Stomach (tissue), 8 donors: ENCODE measurements at regions not wholly inside any gene's neighbourhood (a gene's known extent, or its start where the extent isn't known, plus 50 kb on each side); places are given as distances from the start of the nearest gene placed in this dataset.
"Not testable (repeated sequence)": the region's sequence is repeated elsewhere in the genome, so short reads cannot be mapped to it uniquely, and the experiment has no call there.

ENCODE experiments used
- DNase-seq, 2 donors: peaks; one replicate each; pipeline versions ENCODE4 v3.0.0 to v3.0.0-alpha.2; 2013 to 2019
- H3K27ac ChIP-seq, 5 donors: fragments of 200-600 bp in 4 of 5; sonication (generic) in 4 of 5; one replicate each; pipeline ENCODE4 v1.5.1; 2013 to 2019; ENCODE audit warnings: mild to moderate bottlenecking in 1 of 5, moderate library complexity in 1 of 5
- H3K27me3 ChIP-seq, 3 donors: fragments of 200-600 bp; sonication (generic); one replicate each; pipeline ENCODE4 v1.5.1; 2017 to 2019; ENCODE audit warnings: mixed run types in 1 of 3
- H3K36me3 ChIP-seq, 4 donors: fragments of 200-600 bp; sonication (generic); 1 replicate in 3 of 4; 2 replicates in 1 of 4; pipeline ENCODE4 v1.5.1; 2016 to 2019
- H3K4me1 ChIP-seq, 4 donors: fragments of 200-600 bp; sonication (generic); one replicate each; pipeline ENCODE4 v1.5.1; 2016 to 2019
- H3K4me3 ChIP-seq, 4 donors: fragments of 200-600 bp; sonication (generic) in 3 of 4; one replicate each; pipeline ENCODE4 v1.5.1; 2016 to 2019; ENCODE audit warnings: mild to moderate bottlenecking in 1 of 4
- H3K9me3 ChIP-seq, 4 donors: fragments of 200-600 bp; sonication (generic); one replicate each; pipeline ENCODE4 v1.5.1; 2016 to 2019
- EP300 ChIP-seq: sonication (generic); formaldehyde crosslinking; IDR thresholded peaks from one replicate; pipeline ENCODE4 v1.6.1; 2017; ENCODE audit warnings: antibody characterized with exemption
- POLR2A ChIP-seq, 4 donors: fragments of 450-650 bp; IDR thresholded peaks; one replicate each; pipeline ENCODE4 v1.6.1; 2016; ENCODE audit warnings: antibody characterized with exemption in 4 of 4, control low read depth in 2 of 4, mild to moderate bottlenecking in 1 of 4, moderate library complexity in 1 of 4
- POLR2AphosphoS5 ChIP-seq, 3 donors: sonication (generic); formaldehyde crosslinking; IDR thresholded peaks; one replicate each; pipeline ENCODE4 v1.6.1; 2016; ENCODE audit warnings: antibody characterized with exemption in 3 of 3
- WGBS, 5 donors: extraction: QIAGEN DNeasy Blood & Tissue Kit in 3 of 5; methylation state at CpG; one replicate each; pipeline versions ENCODE4 v1.1.5 to v1.1.7; 2013 to 2018; 5-methylcytosine and 5-hydroxymethylcytosine counted together
- intact Hi-C: fragments of 100-400 bp; cut with DNase I; formaldehyde crosslinking; loops from one replicate; pipeline ENCODE4 v1.15.1; 2023; ENCODE audit warnings: low total_unique reads
- TF ChIP-seq, protein P1 (sequence below), 7 experiments: fragments of 450-650 bp in 4 of 7; fragments of 200-600 bp in 3 of 7; sonication (generic) in 3 of 7; IDR thresholded peaks; one replicate each; pipeline ENCODE4 v1.5.1; 2016 to 2019; ENCODE audit warnings: antibody characterized with exemption in 7 of 7, control low read depth in 2 of 7, mild to moderate bottlenecking in 1 of 7
- donor health status: healthy with polysubstance abuse.
- donor health status: Bipolar disorder and iron deficiency.
- donor health status: healthy.

DNA sequence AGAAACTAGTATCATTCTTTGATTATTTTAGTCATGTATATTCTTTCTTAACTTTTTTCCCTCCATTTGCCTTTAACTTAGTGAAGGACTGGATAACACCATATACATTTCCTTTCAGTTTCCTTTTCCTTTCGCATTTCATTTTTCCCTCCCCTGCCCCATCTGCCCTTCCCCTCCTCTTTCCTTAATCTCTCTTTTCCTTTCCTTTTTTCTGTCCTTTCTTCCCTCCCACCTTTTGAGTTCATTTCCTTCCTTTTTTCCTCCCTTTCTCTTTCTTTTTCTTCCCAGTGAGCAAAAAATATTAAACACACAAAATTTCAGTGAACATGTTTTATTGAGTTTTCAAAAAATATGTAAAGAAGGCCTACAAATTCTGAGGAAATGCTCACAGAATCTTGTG lies 373.3 kb downstream of the SRGAP2C start:
- H3K36me3 ChIP-seq, H3K9me3 ChIP-seq, H3K27ac ChIP-seq, intact Hi-C loops, DNase-seq, H3K27me3 ChIP-seq, H3K4me1 ChIP-seq, H3K4me3 ChIP-seq: not testable (repeated sequence)
- 67 to 92% (median 88%) methylated on average over 1 of the region's 1 CpG for WGBS, 5 donors

DNA sequence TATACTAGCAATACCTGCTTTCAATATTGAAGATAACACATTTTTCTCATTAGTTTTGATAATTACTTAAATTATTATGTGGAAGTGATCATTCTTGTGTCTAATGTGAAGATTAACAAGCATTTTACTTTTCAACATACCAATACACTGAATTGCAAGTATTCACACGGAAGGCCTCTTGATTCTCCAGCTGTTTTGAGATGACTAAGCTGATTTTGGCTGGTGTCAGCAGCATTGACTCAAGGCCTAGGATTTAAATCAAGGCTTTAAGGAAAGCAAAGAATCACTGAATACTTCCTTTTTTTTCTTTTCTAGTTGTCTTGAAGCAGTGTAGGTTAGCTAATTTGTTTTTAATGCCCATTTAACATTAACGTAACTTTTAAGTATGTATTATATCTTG lies 373.7 kb downstream of the SRGAP2C start:
- TF ChIP-seq POLR2A (IDR thresholded peaks at IDR 0.05) (no peak), EP300 (no peak), POLR2AphosphoS5 (IDR thresholded peaks at IDR 0.05) (no peak)
- TF ChIP-seq, protein P1, sequence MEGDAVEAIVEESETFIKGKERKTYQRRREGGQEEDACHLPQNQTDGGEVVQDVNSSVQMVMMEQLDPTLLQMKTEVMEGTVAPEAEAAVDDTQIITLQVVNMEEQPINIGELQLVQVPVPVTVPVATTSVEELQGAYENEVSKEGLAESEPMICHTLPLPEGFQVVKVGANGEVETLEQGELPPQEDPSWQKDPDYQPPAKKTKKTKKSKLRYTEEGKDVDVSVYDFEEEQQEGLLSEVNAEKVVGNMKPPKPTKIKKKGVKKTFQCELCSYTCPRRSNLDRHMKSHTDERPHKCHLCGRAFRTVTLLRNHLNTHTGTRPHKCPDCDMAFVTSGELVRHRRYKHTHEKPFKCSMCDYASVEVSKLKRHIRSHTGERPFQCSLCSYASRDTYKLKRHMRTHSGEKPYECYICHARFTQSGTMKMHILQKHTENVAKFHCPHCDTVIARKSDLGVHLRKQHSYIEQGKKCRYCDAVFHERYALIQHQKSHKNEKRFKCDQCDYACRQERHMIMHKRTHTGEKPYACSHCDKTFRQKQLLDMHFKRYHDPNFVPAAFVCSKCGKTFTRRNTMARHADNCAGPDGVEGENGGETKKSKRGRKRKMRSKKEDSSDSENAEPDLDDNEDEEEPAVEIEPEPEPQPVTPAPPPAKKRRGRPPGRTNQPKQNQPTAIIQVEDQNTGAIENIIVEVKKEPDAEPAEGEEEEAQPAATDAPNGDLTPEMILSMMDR (IDR thresholded peaks at IDR 0.05): no peak
- 48 to 84% (median 67%) methylated on average over 2 of the region's 2 CpGs for WGBS, 5 donors
- no peaks in the 10 kb centered on the region for H3K36me3 ChIP-seq
- intact Hi-C loops: no loop called here
- no peaks in the 10 kb centered on the region for H3K9me3 ChIP-seq
- H3K27ac ChIP-seq: no peak overlapping the region
- DNase-seq: peak in 1 of 2 donors; percentile 9
- H3K4me1 ChIP-seq: no peaks in the 10 kb centered on the region
- no peak overlapping the region for H3K4me3 ChIP-seq
- no peaks in the 10 kb centered on the region for H3K27me3 ChIP-seq

DNA sequence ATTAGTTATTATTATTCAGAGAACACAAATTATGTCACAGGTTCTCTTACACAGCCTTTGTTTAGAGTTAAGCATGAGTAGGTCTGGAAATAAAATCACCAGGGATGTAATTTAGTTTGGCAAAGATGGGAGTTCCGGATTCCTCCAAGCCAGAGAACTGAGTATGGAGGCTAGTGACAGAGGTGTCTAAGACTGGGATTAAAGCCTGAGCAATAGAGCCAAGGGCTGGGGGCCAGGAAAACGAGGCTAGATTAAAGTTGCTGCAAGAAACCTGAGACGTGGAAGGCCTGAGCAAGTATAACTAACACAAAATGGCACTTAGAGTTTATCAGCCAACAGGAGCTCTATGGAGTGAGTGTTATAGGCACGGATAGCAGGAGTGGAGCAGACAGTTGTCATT lies 381.6 kb downstream of the SRGAP2C start:
- no peaks in the 10 kb centered on the region for H3K36me3 ChIP-seq

DNA sequence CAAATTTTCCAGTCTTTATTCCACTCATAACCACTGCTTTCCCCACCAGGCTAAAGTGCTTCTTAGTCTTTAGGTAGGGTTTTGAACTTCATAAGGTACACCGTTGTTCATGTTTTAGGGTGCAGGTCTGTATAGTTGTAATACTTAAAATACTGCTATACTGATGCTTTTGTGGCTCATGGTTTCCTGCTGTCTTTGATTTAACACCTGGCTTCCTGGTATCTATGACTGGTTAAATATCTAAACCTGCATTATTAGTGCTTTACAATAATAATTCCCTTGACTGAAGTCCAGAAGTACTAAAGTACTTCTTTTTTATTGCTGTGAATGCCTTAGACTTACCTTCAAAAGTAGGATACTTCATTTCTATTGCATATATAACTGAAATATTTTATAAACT lies 384.7 kb downstream of the SRGAP2C start:
- no peaks in the 10 kb centered on the region for H3K36me3 ChIP-seq
- no peak for DNase-seq
- no peaks in the 10 kb centered on the region for H3K27me3 ChIP-seq
- H3K4me3 ChIP-seq: no peak overlapping the region
- peaks cover 0 to under 1% (median 0%) of the 10 kb centered on the region in 4 donors for H3K9me3 ChIP-seq
- no peaks in the 10 kb centered on the region for H3K4me1 ChIP-seq
- no peak overlapping the region for H3K27ac ChIP-seq
- TF ChIP-seq POLR2A (IDR thresholded peaks at IDR 0.05) (no peak), EP300 (no peak)
- 67 to 85% (median 74%) methylated on average over 1 of the region's 1 CpG for WGBS, 5 donors
- intact Hi-C loops: no loop called here

More for the DNA sequence above, 381.6 kb downstream of the SRGAP2C start:
- Histone ChIP-seq H3K27ac (no peak overlapping the region), H3K4me3 (no peak overlapping the region), H3K9me3 (no peaks in the 10 kb centered on the region), H3K27me3 (no peaks in the 10 kb centered on the region), H3K4me1 (no peaks in the 10 kb centered on the region)
- TF ChIP-seq, protein P1 (IDR thresholded peaks at IDR 0.05): no peak
- TF ChIP-seq EP300 (no peak), POLR2AphosphoS5 (IDR thresholded peaks at IDR 0.05) (no peak), POLR2A (IDR thresholded peaks at IDR 0.05) (no peak)
- no peak for DNase-seq
- intact Hi-C loops: no loop called here
- 49 to 71% (median 60%) methylated on average over 4 of the region's 4 CpGs for WGBS, 5 donors

DNA sequence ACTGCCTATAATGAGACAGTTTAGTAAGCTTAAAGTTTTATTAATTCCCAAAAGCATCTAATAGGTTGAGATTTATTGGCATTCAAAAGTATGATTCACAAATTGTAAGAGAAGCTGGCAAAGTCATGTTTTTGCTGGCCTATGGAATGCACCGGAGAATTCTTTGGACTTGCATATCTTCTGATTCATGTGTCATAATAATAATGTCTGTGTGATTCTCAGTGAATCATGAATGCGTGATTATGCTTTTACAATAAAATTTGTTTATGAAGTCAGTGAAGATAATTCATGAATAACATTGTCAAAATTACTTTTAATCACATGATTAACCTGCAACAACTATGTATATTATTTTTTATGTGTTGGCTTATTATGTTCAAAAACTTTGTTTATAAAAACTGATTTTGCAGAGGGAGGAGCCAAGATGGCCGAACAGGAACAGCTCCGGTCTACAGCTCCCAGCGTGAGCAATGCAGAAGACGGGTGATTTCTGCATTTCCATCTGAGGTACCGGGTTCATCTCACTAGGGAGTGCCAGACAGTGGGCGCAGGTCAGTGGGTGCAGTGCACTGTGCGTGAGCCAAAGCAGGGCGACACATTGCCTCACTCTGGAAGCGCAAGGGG lies 389.2 kb downstream of the SRGAP2C start:
- H3K36me3 ChIP-seq, H3K27me3 ChIP-seq, DNase-seq, H3K4me3 ChIP-seq, intact Hi-C loops, H3K9me3 ChIP-seq, H3K27ac ChIP-seq, H3K4me1 ChIP-seq: not testable (repeated sequence)
- 95 to 97% (median 96%) methylated on average over 10 to 11 of the region's 11 CpGs for WGBS, 5 donors

DNA sequence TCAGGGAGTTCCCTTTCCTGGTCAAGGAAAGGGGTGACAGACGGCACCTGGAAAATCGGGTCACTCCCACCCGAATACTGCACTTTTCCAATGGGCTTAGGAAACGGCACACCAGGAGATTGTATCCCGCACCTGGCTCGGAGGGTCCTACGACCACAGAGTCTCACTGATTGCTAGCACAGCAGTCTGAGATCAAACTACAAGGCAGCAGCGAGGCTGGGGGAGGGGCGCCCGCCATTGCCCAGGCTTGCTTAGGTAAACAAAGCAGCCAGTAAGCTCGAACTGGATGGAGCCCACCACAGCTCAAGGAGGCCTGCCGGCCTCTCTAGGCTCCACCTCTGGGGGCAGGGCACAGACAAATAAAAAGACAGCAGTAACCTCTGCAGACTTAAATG lies 389.7 kb downstream of the SRGAP2C start:
- H3K27me3 ChIP-seq, H3K27ac ChIP-seq, H3K36me3 ChIP-seq, H3K4me1 ChIP-seq, DNase-seq, H3K9me3 ChIP-seq, intact Hi-C loops, H3K4me3 ChIP-seq: not testable (repeated sequence)
- 92 to 99% (median 95%) methylated on average over 10 to 12 of the region's 12 CpGs for WGBS, 5 donors

DNA sequence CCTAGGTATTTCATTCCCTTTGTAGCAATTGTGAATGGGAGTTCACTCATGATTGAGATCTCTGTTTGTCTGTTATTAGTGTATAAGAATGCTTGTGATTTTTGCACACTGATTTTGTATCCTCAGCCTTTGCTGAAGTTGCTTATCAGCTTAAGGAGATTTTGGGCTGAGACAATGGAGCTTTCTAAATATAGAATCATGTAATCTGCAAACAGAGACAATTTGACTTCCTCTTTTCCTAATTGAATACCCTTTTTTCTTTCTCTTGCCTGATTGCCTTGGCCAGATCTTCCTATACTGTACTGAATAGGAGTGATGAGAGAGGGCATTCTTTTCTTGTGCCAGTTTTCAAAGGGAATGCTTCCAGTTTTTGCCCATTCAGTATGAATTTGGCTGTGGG lies 398.1 kb downstream of the SRGAP2C start:
- H3K9me3 ChIP-seq: peaks cover 0 to 42% (median 10%) of the 10 kb centered on the region in 4 donors
- H3K4me1 ChIP-seq, DNase-seq, H3K27ac ChIP-seq, intact Hi-C loops, H3K4me3 ChIP-seq, H3K27me3 ChIP-seq, H3K36me3 ChIP-seq: not testable (repeated sequence)
